A673 (cell line): ENCODE measurements at regions not wholly inside any gene's neighbourhood (a gene's known extent, or its start where the extent isn't known, plus 50 kb on each side); places are given as distances from the start of the nearest gene placed in this dataset.

ENCODE experiments used
- CTCF ChIP-seq: fragments of 300-800, 200-600 bp; sonication (generic); conservative IDR thresholded peaks from 2 replicates; pipeline ENCODE4 v1.5.1; 2017; ENCODE audit warnings: low read depth, mild to moderate bottlenecking, antibody characterized with exemption, low read length, moderate library complexity, mixed read lengths
- EZH2 ChIP-seq: fragments of 200-600 bp; sonication (generic); IDR thresholded peaks from 2 replicates; pipeline ENCODE4 v1.6.1; 2017; ENCODE audit warnings: borderline replicate concordance, low read depth, mild to moderate bottlenecking, mixed read lengths, antibody characterized with exemption, low read length; ENCODE audit not compliant: poor library complexity, severe bottlenecking

GRCh38 chr1:118371612-118372011 is 186.6 kb upstream of the SPAG17 start:
- TF ChIP-seq CTCF (no peak), EZH2 (no peak)
